SJSA1 (cell line): ENCODE measurements at regions not wholly inside any gene's neighbourhood (a gene's known extent, or its start where the extent isn't known, plus 50 kb on each side); places are given as distances from the start of the nearest gene placed in this dataset.

ENCODE experiments used
- DNase-seq, 2 experiments: peaks; one replicate each; pipeline ENCODE4 v3.0.0-alpha.2; 2015 to 2020; ENCODE audit warnings: low spot score in 2 of 2, low read depth in 1 of 2
- H3K27ac ChIP-seq: fragments of 250-450 bp; sonication (Bioruptor Pico); 2 replicates; pipeline ENCODE4 v1.5.1; 2020; ENCODE audit warnings: mild to moderate bottlenecking, moderate library complexity
- H3K27me3 ChIP-seq: fragments of 250-450 bp; sonication (Bioruptor Pico); replicated peaks from 2 replicates; pipeline ENCODE4 v1.5.1; 2020; ENCODE audit warnings: mild to moderate bottlenecking, moderate library complexity
- H3K36me3 ChIP-seq: fragments of 250-450 bp; sonication (Bioruptor Pico); 2 replicates; pipeline ENCODE4 v1.5.1; 2020; ENCODE audit warnings: mild to moderate bottlenecking
- H3K4me1 ChIP-seq: fragments of 250-450 bp; sonication (Bioruptor Pico); replicated peaks from 2 replicates; pipeline ENCODE4 v1.6.1; 2021; ENCODE audit warnings: mild to moderate bottlenecking
- H3K4me3 ChIP-seq: fragments of 250-450 bp; sonication (Bioruptor Pico); 2 replicates; pipeline ENCODE4 v1.5.1; 2020; ENCODE audit warnings: mild to moderate bottlenecking
- H3K9me3 ChIP-seq: fragments of 250-450 bp; sonication (Bioruptor Pico); replicated peaks from 2 replicates; pipeline ENCODE4 v1.5.1; 2020; ENCODE audit warnings: mild to moderate bottlenecking

DNA sequence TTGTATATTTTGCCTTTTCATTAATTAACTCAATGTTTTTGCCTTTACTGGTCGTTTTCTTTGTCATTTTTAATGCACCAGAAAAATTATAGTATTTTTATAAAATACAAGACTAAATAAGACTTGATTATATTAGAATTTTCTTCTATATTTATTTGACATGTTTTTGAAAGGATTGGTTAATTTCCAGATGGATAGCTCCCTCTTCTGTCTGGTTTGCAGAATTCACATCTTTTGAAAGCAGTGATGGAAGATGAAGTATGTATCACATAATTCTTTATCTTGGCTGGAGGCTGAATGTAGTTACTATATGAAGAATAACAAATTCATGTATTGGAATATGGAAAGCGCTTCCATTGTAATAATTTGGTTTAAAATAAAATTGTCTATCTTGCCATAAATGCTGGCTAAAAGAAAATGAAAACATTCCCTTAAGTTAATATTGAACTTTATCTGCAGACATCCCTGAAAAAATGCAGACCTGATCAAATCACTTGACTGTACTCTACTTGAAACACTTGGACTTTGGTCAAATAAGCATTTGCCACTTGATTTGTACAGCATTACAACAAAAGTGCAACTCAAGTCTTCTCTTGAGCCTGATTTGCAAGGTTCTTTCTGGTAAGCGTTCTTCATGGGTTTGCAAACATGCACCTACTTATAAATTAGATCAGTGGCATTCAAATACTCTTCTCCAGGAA lies 86.3 kb upstream of the EFEMP1 start:
- peak overlapping the region; percentile 54 for H3K27ac ChIP-seq
- no peaks in the 10 kb centered on the region for H3K27me3 ChIP-seq
- no peak overlapping the region for H3K4me3 ChIP-seq
- DNase-seq: peak in 1 of 2 experiments; percentile 34
- peaks cover 15% of the 10 kb centered on the region for H3K4me1 ChIP-seq
- no peaks in the 10 kb centered on the region for H3K9me3 ChIP-seq
- H3K36me3 ChIP-seq: no peaks in the 10 kb centered on the region

GRCh38 chr2:56011624-56012023 lies 88.0 kb upstream of the EFEMP1 start:
- DNase-seq: no peak
- Histone ChIP-seq H3K9me3 (no peaks in the 10 kb centered on the region), H3K4me1 (peaks cover 15% of the 10 kb centered on the region), H3K36me3 (no peaks in the 10 kb centered on the region), H3K27ac (no peak overlapping the region), H3K27me3 (no peaks in the 10 kb centered on the region), H3K4me3 (no peak overlapping the region)

GRCh38 chr2:56012221-56012765 lies 88.7 kb upstream of the EFEMP1 start:
- no peak overlapping the region for H3K27ac ChIP-seq
- H3K4me3 ChIP-seq: no peak overlapping the region
- DNase-seq: no peak
- H3K27me3 ChIP-seq: no peaks in the 10 kb centered on the region
- H3K36me3 ChIP-seq: no peaks in the 10 kb centered on the region
- peaks cover 15% of the 10 kb centered on the region for H3K4me1 ChIP-seq
- H3K9me3 ChIP-seq: no peaks in the 10 kb centered on the region

DNA sequence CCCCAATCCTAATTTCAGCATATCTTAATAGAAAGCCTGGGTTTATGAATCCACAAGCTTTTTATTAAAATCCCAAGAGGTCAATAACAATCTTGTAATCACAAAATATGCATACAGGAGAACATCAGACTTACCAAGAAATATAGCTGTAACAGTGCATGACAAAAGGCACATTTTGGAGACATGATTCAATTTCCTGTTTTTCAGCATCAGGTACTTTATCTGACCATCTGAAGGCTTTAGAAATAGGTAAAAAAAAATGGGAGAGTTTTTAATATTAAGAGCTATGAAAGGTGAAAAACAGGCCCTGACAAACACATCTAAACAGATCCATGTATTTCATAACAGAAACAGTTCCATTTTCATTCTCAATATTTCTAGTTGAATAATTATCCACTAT lies 89.9 kb upstream of the EFEMP1 start:
- no peak overlapping the region for H3K27ac ChIP-seq
- H3K4me3 ChIP-seq: no peak overlapping the region
- DNase-seq: no peak
- peaks cover 11% of the 10 kb centered on the region for H3K4me1 ChIP-seq
- no peaks in the 10 kb centered on the region for H3K9me3 ChIP-seq
- no peaks in the 10 kb centered on the region for H3K36me3 ChIP-seq
- H3K27me3 ChIP-seq: no peaks in the 10 kb centered on the region

- Histone ChIP-seq H3K36me3 (no peaks in the 10 kb centered on the region), H3K4me1 (peaks cover 4% of the 10 kb centered on the region), H3K27ac (no peak overlapping the region), H3K4me3 (no peak overlapping the region), H3K9me3 (no peaks in the 10 kb centered on the region), H3K27me3 (no peaks in the 10 kb centered on the region)
- no peak for DNase-seq
Observed at GRCh38 chr2:56014046-56014730, 90.6 kb upstream of the EFEMP1 start.

- H3K36me3 ChIP-seq: no peaks in the 10 kb centered on the region
- no peak overlapping the region for H3K27ac ChIP-seq
- no peaks in the 10 kb centered on the region for H3K27me3 ChIP-seq
- H3K9me3 ChIP-seq: no peaks in the 10 kb centered on the region
- DNase-seq: no peak
- H3K4me1 ChIP-seq: no peaks in the 10 kb centered on the region
- H3K4me3 ChIP-seq: no peak overlapping the region
Observed at GRCh38 chr2:56015711-56016115, 92.1 kb upstream of the EFEMP1 start.

DNA sequence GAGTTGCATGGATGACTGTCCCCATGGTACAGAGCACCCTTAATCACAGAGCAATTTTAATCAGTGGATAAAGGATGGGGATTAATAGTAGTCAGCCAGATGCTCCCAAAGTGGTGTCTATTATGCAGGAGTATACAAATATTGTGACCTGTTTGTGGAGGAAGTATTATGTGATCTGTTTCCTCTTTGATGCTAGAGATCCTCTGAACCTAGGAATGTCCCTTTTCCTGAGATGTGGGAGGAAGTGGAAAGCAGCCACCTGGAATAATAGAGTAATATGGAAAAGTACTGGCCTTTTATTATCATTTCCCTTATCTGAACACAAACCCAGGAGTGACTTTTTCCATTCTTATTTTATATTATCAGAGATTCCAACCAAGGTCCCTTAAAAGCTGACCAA lies 94.2 kb upstream of the EFEMP1 start:
- no peaks in the 10 kb centered on the region for H3K27me3 ChIP-seq
- no peaks in the 10 kb centered on the region for H3K4me1 ChIP-seq
- H3K36me3 ChIP-seq: no peaks in the 10 kb centered on the region
- H3K4me3 ChIP-seq: no peak overlapping the region
- H3K9me3 ChIP-seq: no peaks in the 10 kb centered on the region
- no peak overlapping the region for H3K27ac ChIP-seq
- no peak for DNase-seq

DNA sequence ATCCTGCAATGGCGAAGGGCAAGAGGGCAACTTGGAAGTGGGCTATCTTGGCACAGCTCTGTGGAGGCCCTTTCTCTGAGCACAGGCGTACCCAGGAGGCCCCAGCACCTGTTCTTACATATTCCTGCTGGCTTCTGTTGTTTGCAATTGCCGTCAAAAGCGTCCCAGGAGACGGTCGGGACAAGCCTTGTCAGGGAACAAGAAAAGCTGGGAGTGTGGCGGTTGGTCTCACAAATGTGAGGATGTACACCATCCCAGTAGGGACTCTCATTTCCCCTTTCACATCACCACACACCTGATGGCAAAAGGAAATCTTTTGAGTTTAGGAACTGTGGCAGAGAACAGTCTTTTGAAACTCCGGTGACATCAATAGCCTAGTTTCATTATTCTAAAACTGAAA lies 94.7 kb upstream of the EFEMP1 start:
- Histone ChIP-seq H3K36me3 (no peaks in the 10 kb centered on the region), H3K9me3 (no peaks in the 10 kb centered on the region), H3K4me3 (no peak overlapping the region), H3K4me1 (no peaks in the 10 kb centered on the region), H3K27me3 (no peaks in the 10 kb centered on the region), H3K27ac (no peak overlapping the region)
- DNase-seq: no peak

GRCh38 chr2:56021136-56021474 lies 97.5 kb upstream of the EFEMP1 start:
- Histone ChIP-seq H3K4me3 (no peak overlapping the region), H3K9me3 (no peaks in the 10 kb centered on the region), H3K27ac (no peak overlapping the region), H3K4me1 (no peaks in the 10 kb centered on the region), H3K36me3 (no peaks in the 10 kb centered on the region), H3K27me3 (no peaks in the 10 kb centered on the region)
- no peak for DNase-seq

DNA sequence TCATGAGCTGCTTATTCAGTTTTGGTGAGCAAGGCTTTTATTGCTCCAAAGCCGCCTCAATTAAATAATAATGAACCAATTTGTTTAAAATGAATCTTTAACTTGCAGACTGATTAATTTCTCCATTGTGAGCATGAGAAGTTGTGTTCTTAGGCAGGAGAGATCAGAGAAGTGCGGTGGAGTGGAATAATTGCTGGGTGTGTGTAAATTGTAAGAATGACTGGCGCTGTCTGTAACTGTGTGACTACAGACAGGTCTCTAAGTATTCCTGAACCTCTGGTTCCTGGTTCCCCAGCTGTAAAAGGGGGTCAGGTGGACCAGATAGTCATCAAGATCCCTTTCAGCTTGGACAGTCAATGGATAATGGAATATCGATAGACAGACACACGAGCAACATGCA lies 98.0 kb upstream of the EFEMP1 start:
- H3K27ac ChIP-seq: no peak overlapping the region
- H3K36me3 ChIP-seq: no peaks in the 10 kb centered on the region
- no peaks in the 10 kb centered on the region for H3K27me3 ChIP-seq
- no peaks in the 10 kb centered on the region for H3K4me1 ChIP-seq
- H3K4me3 ChIP-seq: no peak overlapping the region
- no peak for DNase-seq
- H3K9me3 ChIP-seq: no peaks in the 10 kb centered on the region

- H3K4me1 ChIP-seq: no peaks in the 10 kb centered on the region
- no peaks in the 10 kb centered on the region for H3K36me3 ChIP-seq
- DNase-seq: no peak
- no peak overlapping the region for H3K27ac ChIP-seq
- no peaks in the 10 kb centered on the region for H3K27me3 ChIP-seq
- no peaks in the 10 kb centered on the region for H3K9me3 ChIP-seq
- no peak overlapping the region for H3K4me3 ChIP-seq
Observed at GRCh38 chr2:56025469-56026193, 102.0 kb upstream of the EFEMP1 start.

- DNase-seq: no peak
- H3K27me3 ChIP-seq: no peaks in the 10 kb centered on the region
- H3K27ac ChIP-seq: no peak overlapping the region
- no peak overlapping the region for H3K4me3 ChIP-seq
- H3K4me1 ChIP-seq: no peaks in the 10 kb centered on the region
- H3K9me3 ChIP-seq: no peaks in the 10 kb centered on the region
- H3K36me3 ChIP-seq: no peaks in the 10 kb centered on the region
Observed at GRCh38 chr2:56026828-56027227, 103.2 kb upstream of the EFEMP1 start.

DNA sequence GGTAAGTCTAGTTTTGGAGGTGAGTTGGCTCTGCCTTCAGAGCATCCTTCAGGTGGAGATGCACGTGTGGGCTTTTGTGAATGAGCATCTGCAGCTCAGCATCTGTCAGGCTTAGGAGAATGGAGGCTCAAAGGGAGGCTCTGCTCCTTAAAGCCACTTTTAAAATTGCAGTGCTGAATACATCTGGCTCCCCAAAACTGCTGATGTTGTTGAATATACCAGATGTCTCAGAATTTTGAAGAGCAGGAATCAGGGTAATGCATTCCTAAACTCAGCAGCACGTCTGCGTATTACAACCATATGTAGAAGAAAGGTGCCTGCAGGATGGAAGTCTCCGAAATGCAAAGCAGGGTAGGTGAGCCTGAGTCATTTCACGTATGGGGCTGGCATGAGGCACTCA lies 106.5 kb upstream of the EFEMP1 start:
- Histone ChIP-seq H3K4me1 (no peaks in the 10 kb centered on the region), H3K27me3 (no peaks in the 10 kb centered on the region), H3K4me3 (no peak overlapping the region), H3K27ac (no peak overlapping the region), H3K9me3 (no peaks in the 10 kb centered on the region), H3K36me3 (no peaks in the 10 kb centered on the region)
- DNase-seq: no peak

DNA sequence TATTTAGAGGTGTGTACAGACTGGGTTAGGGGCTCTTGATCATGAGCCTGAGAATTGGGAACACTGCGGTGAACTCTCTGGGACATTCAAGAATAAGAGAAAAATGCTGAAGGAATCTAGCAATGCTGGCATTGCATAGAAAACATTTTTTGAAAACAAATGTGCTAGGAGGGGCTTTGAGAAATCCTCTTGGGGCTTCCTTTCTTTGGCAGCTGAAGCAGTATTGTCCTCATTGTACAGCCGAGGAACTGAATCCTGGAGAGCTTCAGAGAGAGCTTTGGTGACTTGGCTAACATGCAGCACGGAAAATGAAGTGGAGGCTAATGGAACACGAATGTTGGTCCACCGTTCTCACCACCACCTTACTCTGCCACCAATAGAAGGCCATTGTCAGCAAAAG lies 107.3 kb upstream of the EFEMP1 start:
- no peaks in the 10 kb centered on the region for H3K27me3 ChIP-seq
- no peaks in the 10 kb centered on the region for H3K36me3 ChIP-seq
- no peaks in the 10 kb centered on the region for H3K4me1 ChIP-seq
- H3K9me3 ChIP-seq: no peaks in the 10 kb centered on the region
- H3K27ac ChIP-seq: no peak overlapping the region
- DNase-seq: no peak
- H3K4me3 ChIP-seq: no peak overlapping the region
